C4-2B (cell line): ENCODE measurements at regions not wholly inside any gene's neighbourhood (a gene's known extent, or its start where the extent isn't known, plus 50 kb on each side); places are given as distances from the start of the nearest gene placed in this dataset.

Experiments used
- H3K27ac ChIP-seq: fragments of 450-650 bp; 2 replicates; pipeline ENCODE4 v1.5.1; 2017
- CTCF ChIP-seq: fragments of 450-650 bp; conservative IDR thresholded peaks from 2 replicates; pipeline ENCODE4 v1.5.1; 2017; ENCODE audit warnings: mild to moderate bottlenecking
- ZFX ChIP-seq: fragments of 450-650 bp; IDR thresholded peaks from 2 replicates; pipeline ENCODE4 v1.6.1; 2017

GRCh38 chr1:214983126-214983869 lies 99.2 kb upstream of the KCNK2 start:
- no peak overlapping the region for H3K27ac ChIP-seq
- no peak for TF ChIP-seq CTCF
- no peak for TF ChIP-seq ZFX

DNA sequence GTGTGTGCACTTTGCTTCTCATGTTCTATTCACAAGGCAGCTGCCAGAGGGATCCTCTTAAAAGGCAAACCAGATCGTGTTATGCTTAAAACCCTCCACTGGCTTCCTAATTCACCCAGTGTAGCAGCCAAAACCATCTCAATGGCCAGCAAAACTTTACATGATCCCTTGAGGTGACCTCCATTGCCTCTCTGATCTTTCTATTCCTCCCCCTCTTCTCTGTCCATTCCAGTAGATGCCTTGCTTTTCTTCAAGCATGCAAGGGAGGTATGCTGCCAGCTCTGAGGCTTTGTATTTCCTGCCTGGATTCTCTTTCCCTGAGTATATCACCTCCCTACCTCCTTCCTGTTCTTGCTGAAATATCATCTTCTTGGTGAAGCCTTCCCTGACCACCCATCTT lies 93.2 kb upstream of the KCNK2 start:
- no peak overlapping the region for H3K27ac ChIP-seq
- TF ChIP-seq ZFX: no peak
- no peak for TF ChIP-seq CTCF

DNA sequence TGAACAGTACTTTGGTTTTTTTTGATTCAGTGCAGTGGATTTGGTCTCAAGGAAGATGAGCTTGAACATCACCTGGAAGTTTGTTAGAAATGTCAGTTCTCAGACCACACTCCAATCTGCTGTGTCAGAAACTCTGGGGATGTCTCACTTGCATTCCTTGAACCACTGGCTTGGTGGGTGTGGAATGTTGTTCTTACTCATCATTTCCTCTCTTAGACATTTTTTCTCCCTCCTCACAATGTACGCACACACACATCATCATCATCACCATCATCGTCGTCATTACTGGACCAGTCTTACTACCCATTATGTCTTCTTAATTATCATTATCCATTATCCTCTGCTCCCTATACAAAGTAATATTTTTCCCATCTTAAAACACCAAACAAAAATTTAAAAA lies 91.9 kb upstream of the KCNK2 start:
- H3K27ac ChIP-seq: no peak overlapping the region
- TF ChIP-seq ZFX (no peak), CTCF (no peak)

GRCh38 chr1:214991691-214992315 lies 90.7 kb upstream of the KCNK2 start:
- H3K27ac ChIP-seq: no peak overlapping the region
- TF ChIP-seq ZFX (no peak), CTCF (no peak)

GRCh38 chr1:214993419-214993818 lies 89.1 kb upstream of the KCNK2 start:
- no peak for TF ChIP-seq CTCF
- TF ChIP-seq ZFX: no peak
- H3K27ac ChIP-seq: no peak overlapping the region

GRCh38 chr1:214997685-214998084 lies 84.9 kb upstream of the KCNK2 start:
- TF ChIP-seq CTCF (no peak), ZFX (no peak)
- no peak overlapping the region for H3K27ac ChIP-seq

GRCh38 chr1:215001419-215002021 lies 81.0 kb upstream of the KCNK2 start:
- no peak overlapping the region for H3K27ac ChIP-seq
- TF ChIP-seq ZFX (no peak), CTCF (no peak)
